B cell (primary cell): ENCODE measurements at regions not wholly inside any gene's neighbourhood (a gene's known extent, or its start where the extent isn't known, plus 50 kb on each side); places are given as distances from the start of the nearest gene placed in this dataset.

ENCODE experiments used
- EZH2 ChIP-seq: IDR thresholded peaks from 2 replicates; pipeline ENCODE4 v1.6.1; 2012; ENCODE audit warnings: borderline replicate concordance, low read depth, mild to moderate bottlenecking, moderate library complexity, low read length; ENCODE audit not compliant: insufficient read depth, poor library complexity, severe bottlenecking
- TF ChIP-seq, protein P1 (sequence below): fragments of 200-600 bp; IDR thresholded peaks from one replicate; pipeline ENCODE4 v1.8.0; 2022; ENCODE audit warnings: antibody characterized with exemption, mild to moderate bottlenecking

DNA sequence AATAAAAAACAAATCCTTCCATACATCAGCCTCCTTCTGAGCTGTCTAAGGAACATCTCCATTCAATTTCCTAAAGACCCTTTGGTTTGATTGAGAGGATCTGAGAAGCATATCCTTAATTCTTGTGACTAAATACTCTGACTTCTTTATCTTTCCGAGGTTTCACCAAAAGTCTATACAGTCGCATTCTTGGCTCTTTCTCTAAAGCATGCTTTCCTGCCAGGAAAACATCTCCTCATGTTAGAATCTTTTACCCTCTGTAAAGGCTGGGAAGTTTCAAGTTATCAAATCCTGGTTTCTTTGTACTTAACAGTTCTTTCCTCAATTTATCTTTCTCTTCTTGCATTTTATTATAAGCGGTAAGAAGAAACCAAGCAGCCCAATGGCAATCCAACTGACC lies 630.4 kb downstream of the PTPRC start:
- TF ChIP-seq, protein P1, sequence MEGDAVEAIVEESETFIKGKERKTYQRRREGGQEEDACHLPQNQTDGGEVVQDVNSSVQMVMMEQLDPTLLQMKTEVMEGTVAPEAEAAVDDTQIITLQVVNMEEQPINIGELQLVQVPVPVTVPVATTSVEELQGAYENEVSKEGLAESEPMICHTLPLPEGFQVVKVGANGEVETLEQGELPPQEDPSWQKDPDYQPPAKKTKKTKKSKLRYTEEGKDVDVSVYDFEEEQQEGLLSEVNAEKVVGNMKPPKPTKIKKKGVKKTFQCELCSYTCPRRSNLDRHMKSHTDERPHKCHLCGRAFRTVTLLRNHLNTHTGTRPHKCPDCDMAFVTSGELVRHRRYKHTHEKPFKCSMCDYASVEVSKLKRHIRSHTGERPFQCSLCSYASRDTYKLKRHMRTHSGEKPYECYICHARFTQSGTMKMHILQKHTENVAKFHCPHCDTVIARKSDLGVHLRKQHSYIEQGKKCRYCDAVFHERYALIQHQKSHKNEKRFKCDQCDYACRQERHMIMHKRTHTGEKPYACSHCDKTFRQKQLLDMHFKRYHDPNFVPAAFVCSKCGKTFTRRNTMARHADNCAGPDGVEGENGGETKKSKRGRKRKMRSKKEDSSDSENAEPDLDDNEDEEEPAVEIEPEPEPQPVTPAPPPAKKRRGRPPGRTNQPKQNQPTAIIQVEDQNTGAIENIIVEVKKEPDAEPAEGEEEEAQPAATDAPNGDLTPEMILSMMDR = no peak
- TF ChIP-seq EZH2 = no peak
